ENCODE measurements at regions not wholly inside any gene's neighbourhood (a gene's known extent, or its start where the extent isn't known, plus 50 kb on each side); places are given as distances from the start of the nearest gene placed in this dataset.

DNA sequence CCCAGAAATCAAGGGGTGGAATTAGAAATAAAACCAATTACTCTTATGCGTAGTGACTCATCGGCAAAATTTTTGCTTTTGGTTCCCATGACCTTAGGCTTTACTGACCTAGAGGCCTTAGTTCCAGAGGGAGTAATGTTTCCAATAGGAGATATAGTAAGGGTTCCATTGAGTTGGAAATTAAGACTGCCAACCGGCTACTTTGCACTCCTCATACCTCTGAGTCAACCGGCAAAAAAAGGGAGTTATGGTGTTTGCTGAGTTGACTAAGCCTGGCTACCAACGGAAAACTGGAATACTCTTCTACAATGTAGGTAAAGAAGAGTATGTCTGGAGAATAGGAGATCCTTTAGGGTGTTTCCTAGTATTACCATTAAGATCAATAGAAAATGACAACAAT is 919.8 kb downstream of the CENPC start:
- Histone ChIP-seq H3K9ac (ENCODE audit: low read length) (no peak overlapping the region), H3K4me3 (ENCODE audit: insufficient read depth, low read length, poor library complexity, severe bottlenecking) (no peak overlapping the region), H2AFZ (ENCODE audit: low read depth, low read length, severe bottlenecking) (no peak overlapping the region), H3K9me2 (replicated peaks; ENCODE audit: insufficient read depth, low read length) (no peaks in the 10 kb centered on the region), H3K27me3 (ENCODE audit: low read length) (no peaks in the 10 kb centered on the region), H3K36me3 (ENCODE audit: low read length) (no peaks in the 10 kb centered on the region), H3F3A (ENCODE audit: insufficient read depth) (no peaks in the 10 kb centered on the region), H3K27ac (ENCODE audit: low read depth, low read length) (no peak overlapping the region), H3K9me3 (ENCODE audit: insufficient read depth, low read length) (no peaks in the 10 kb centered on the region), H3K79me2 (ENCODE audit: insufficient read depth, low read length) (no peaks in the 10 kb centered on the region), H3K4me2 (ENCODE audit: low read depth, low read length, poor library complexity, severe bottlenecking) (no peak overlapping the region), H4K20me1 (ENCODE audit: low read depth, low read length) (no peaks in the 10 kb centered on the region)
- no peak for TF ChIP-seq EZH2phosphoT487 (conservative IDR thresholded peaks at IDR 0.05; ENCODE audit: low read length)
- TF ChIP-seq, protein P1, sequence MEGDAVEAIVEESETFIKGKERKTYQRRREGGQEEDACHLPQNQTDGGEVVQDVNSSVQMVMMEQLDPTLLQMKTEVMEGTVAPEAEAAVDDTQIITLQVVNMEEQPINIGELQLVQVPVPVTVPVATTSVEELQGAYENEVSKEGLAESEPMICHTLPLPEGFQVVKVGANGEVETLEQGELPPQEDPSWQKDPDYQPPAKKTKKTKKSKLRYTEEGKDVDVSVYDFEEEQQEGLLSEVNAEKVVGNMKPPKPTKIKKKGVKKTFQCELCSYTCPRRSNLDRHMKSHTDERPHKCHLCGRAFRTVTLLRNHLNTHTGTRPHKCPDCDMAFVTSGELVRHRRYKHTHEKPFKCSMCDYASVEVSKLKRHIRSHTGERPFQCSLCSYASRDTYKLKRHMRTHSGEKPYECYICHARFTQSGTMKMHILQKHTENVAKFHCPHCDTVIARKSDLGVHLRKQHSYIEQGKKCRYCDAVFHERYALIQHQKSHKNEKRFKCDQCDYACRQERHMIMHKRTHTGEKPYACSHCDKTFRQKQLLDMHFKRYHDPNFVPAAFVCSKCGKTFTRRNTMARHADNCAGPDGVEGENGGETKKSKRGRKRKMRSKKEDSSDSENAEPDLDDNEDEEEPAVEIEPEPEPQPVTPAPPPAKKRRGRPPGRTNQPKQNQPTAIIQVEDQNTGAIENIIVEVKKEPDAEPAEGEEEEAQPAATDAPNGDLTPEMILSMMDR (IDR thresholded peaks at IDR 0.05; ENCODE audit: insufficient read depth, low read length, poor library complexity, severe bottlenecking), result no peak

DNA sequence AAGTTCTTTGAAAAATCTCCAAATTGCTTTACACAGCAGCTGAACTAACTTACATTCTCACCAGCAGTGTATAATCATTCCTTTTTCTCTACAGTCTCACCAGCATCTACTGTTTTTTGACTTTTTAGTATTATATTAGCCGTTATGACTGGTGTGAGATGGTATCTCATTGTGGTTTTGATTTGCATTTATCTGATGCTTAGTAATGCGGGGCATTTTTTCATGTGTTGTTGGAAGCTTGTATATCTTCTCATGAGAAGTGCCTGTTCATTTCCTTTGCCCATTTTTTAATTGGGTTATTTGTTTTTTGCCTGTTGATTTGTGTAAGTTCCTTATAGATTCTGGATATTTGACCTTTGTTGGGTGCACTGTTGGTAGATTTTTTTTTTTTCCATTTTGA is 931.7 kb downstream of the CENPC start:
- Histone ChIP-seq H3F3A (ENCODE audit: insufficient read depth) (no peaks in the 10 kb centered on the region), H3K27ac (ENCODE audit: low read depth, low read length) (no peak overlapping the region), H3K4me3 (ENCODE audit: insufficient read depth, low read length, poor library complexity, severe bottlenecking) (no peak overlapping the region), H2AFZ (ENCODE audit: low read depth, low read length, severe bottlenecking) (no peak overlapping the region), H3K4me2 (ENCODE audit: low read depth, low read length, poor library complexity, severe bottlenecking) (no peak overlapping the region), H3K9me3 (ENCODE audit: insufficient read depth, low read length) (no peaks in the 10 kb centered on the region), H3K36me3 (ENCODE audit: low read length) (no peaks in the 10 kb centered on the region), H3K9ac (ENCODE audit: low read length) (no peak overlapping the region), H3K9me2 (replicated peaks; ENCODE audit: insufficient read depth, low read length) (no peaks in the 10 kb centered on the region), H4K20me1 (ENCODE audit: low read depth, low read length) (no peaks in the 10 kb centered on the region), H3K79me2 (ENCODE audit: insufficient read depth, low read length) (no peaks in the 10 kb centered on the region), H3K27me3 (ENCODE audit: low read length) (no peaks in the 10 kb centered on the region)
- TF ChIP-seq EZH2phosphoT487 (conservative IDR thresholded peaks at IDR 0.05; ENCODE audit: low read length), result no peak
- TF ChIP-seq, protein P1 (IDR thresholded peaks at IDR 0.05; ENCODE audit: insufficient read depth, low read length, poor library complexity, severe bottlenecking), result no peak

GRCh38 chr4:66609014-66609413 is 936.3 kb downstream of the CENPC start:
- Histone ChIP-seq H3K36me3 (ENCODE audit: low read length) (no peaks in the 10 kb centered on the region), H3K27ac (ENCODE audit: low read depth, low read length) (no peak overlapping the region), H3K4me2 (ENCODE audit: low read depth, low read length, poor library complexity, severe bottlenecking) (no peak overlapping the region), H4K20me1 (ENCODE audit: low read depth, low read length) (no peaks in the 10 kb centered on the region), H3F3A (ENCODE audit: insufficient read depth) (no peaks in the 10 kb centered on the region), H3K27me3 (ENCODE audit: low read length) (no peaks in the 10 kb centered on the region), H3K9ac (ENCODE audit: low read length) (no peak overlapping the region), H3K4me3 (ENCODE audit: insufficient read depth, low read length, poor library complexity, severe bottlenecking) (no peak overlapping the region), H3K9me3 (ENCODE audit: insufficient read depth, low read length) (no peaks in the 10 kb centered on the region), H2AFZ (ENCODE audit: low read depth, low read length, severe bottlenecking) (no peak overlapping the region), H3K79me2 (ENCODE audit: insufficient read depth, low read length) (no peaks in the 10 kb centered on the region), H3K9me2 (replicated peaks; ENCODE audit: insufficient read depth, low read length) (no peaks in the 10 kb centered on the region)
- TF ChIP-seq, protein P1 (IDR thresholded peaks at IDR 0.05; ENCODE audit: insufficient read depth, low read length, poor library complexity, severe bottlenecking), result no peak
- TF ChIP-seq EZH2phosphoT487 (conservative IDR thresholded peaks at IDR 0.05; ENCODE audit: low read length), result no peak

Measured in SU-DHL-6 (cell line).